Peyer's patch (tissue), 4 donors: ENCODE measurements at regions not wholly inside any gene's neighbourhood (a gene's known extent, or its start where the extent isn't known, plus 50 kb on each side); places are given as distances from the start of the nearest gene placed in this dataset.

Experiments
- POLR2A ChIP-seq, 2 donors: fragments of 450-650 bp; IDR thresholded peaks; one replicate each; pipeline ENCODE4 v1.5.1; 2017; ENCODE audit warnings: antibody characterized with exemption in 2 of 2, mild to moderate bottlenecking in 2 of 2, moderate library complexity in 2 of 2
- TF ChIP-seq, protein P1 (sequence below), 6 experiments: fragments of 450-650 bp in 4 of 6; fragments of 200-600 bp in 2 of 6; sonication (generic) in 1 of 6; IDR thresholded peaks; one replicate each; pipeline ENCODE4 v1.5.1; 2017 to 2019; ENCODE audit warnings: antibody characterized with exemption in 6 of 6, mild to moderate bottlenecking in 3 of 6, moderate library complexity in 1 of 6

DNA sequence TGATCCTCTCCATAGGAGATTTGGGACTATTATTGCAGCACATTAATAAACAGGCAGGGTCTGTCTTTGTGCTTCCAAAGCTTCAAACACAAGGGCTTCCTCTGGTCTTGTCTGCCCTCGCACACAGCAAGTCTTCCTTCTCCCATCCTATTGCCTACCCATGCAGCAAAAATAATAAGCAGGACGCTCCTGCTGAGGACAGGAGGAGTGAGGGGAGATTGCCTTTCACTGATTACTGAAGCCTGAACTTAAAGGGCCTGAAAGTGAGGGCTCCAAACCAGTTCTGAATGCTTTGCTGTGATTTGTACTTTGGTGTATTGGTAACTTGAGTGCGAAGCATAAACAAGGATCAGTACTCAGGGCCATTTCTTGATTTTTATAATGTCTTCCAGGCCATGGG, 197.6 kb upstream of the XYLT1 start:
- TF ChIP-seq, protein P1, sequence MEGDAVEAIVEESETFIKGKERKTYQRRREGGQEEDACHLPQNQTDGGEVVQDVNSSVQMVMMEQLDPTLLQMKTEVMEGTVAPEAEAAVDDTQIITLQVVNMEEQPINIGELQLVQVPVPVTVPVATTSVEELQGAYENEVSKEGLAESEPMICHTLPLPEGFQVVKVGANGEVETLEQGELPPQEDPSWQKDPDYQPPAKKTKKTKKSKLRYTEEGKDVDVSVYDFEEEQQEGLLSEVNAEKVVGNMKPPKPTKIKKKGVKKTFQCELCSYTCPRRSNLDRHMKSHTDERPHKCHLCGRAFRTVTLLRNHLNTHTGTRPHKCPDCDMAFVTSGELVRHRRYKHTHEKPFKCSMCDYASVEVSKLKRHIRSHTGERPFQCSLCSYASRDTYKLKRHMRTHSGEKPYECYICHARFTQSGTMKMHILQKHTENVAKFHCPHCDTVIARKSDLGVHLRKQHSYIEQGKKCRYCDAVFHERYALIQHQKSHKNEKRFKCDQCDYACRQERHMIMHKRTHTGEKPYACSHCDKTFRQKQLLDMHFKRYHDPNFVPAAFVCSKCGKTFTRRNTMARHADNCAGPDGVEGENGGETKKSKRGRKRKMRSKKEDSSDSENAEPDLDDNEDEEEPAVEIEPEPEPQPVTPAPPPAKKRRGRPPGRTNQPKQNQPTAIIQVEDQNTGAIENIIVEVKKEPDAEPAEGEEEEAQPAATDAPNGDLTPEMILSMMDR (IDR thresholded peaks at IDR 0.05) = no peak
- TF ChIP-seq POLR2A (IDR thresholded peaks at IDR 0.05) = no peak
